Peyer's patch (tissue), 4 donors: ENCODE measurements at regions not wholly inside any gene's neighbourhood (a gene's known extent, or its start where the extent isn't known, plus 50 kb on each side); places are given as distances from the start of the nearest gene placed in this dataset.

Source experiments
- CTCF ChIP-seq, 6 experiments: fragments of 450-650 bp in 4 of 6; fragments of 200-600 bp in 2 of 6; sonication (generic) in 1 of 6; IDR thresholded peaks; one replicate each; pipeline ENCODE4 v1.5.1; 2017 to 2019; ENCODE audit warnings: antibody characterized with exemption in 6 of 6, mild to moderate bottlenecking in 3 of 6, moderate library complexity in 1 of 6
- POLR2A ChIP-seq, 2 donors: fragments of 450-650 bp; IDR thresholded peaks; one replicate each; pipeline ENCODE4 v1.5.1; 2017; ENCODE audit warnings: antibody characterized with exemption in 2 of 2, mild to moderate bottlenecking in 2 of 2, moderate library complexity in 2 of 2

GRCh38 chr7:52938455-52939133 is 96.8 kb upstream of the POM121L12 start:
- TF ChIP-seq CTCF (IDR thresholded peaks at IDR 0.05) (no peak), POLR2A (IDR thresholded peaks at IDR 0.05) (no peak)
